IgD-negative memory B cell (primary cell): ENCODE measurements at regions not wholly inside any gene's neighbourhood (a gene's known extent, or its start where the extent isn't known, plus 50 kb on each side); places are given as distances from the start of the nearest gene placed in this dataset.

Source experiments
- H3K27ac Mint-ChIP-seq, 3 donors: one replicate each; pipeline ENCODE4 v1.8.0; 2020 to 2022; ENCODE audit warnings: mild to moderate bottlenecking in 3 of 3, mixed read lengths in 3 of 3, moderate library complexity in 1 of 3
- H3K27me3 Mint-ChIP-seq: one replicate; pipeline ENCODE4 v1.8.0; 2021; ENCODE audit warnings: mixed read lengths
- H3K36me3 Mint-ChIP-seq: one replicate; pipeline ENCODE4 v1.8.0; 2020; ENCODE audit warnings: mild to moderate bottlenecking, mixed read lengths
- H3K4me1 Mint-ChIP-seq, 3 donors: one replicate each; pipeline ENCODE4 v1.8.0; 2020 to 2022; ENCODE audit warnings: mixed read lengths in 3 of 3, mild to moderate bottlenecking in 1 of 3
- H3K4me3 Mint-ChIP-seq, 4 donors: one replicate each; pipeline ENCODE4 v1.8.0; 2020 to 2022; ENCODE audit warnings: mild to moderate bottlenecking in 4 of 4, mixed read lengths in 4 of 4, moderate library complexity in 3 of 4
- H3K9me3 Mint-ChIP-seq, 3 donors: one replicate each; pipeline ENCODE4 v1.8.0; 2020 to 2021; ENCODE audit warnings: mixed read lengths in 3 of 3, mild to moderate bottlenecking in 1 of 3

GRCh38 chr2:7915302-7916091 is 766.4 kb upstream of the ID2 start:
- H3K27me3 Mint-ChIP-seq, result no peaks in the 10 kb centered on the region
- H3K36me3 Mint-ChIP-seq, result peaks cover 4% of the 10 kb centered on the region
- peaks cover 0 to 1% (median 0%) of the 10 kb centered on the region in 3 donors for H3K4me1 Mint-ChIP-seq
- peaks cover 0 to 3% (median 0%) of the 10 kb centered on the region in 3 donors for H3K9me3 Mint-ChIP-seq
- H3K27ac Mint-ChIP-seq, result no peak overlapping the region
- no peak overlapping the region for H3K4me3 Mint-ChIP-seq

- Mint-ChIP-seq H3K36me3 (peaks cover 3% of the 10 kb centered on the region), H3K27me3 (no peaks in the 10 kb centered on the region), H3K4me3 (no peak overlapping the region), H3K9me3 (peaks cover 0 to 3% (median 0%) of the 10 kb centered on the region in 3 donors), H3K27ac (no peak overlapping the region), H3K4me1 (peaks cover 0 to 1% (median 0%) of the 10 kb centered on the region in 3 donors)
Observed at GRCh38 chr2:7916670-7917069, 765.2 kb upstream of the ID2 start.

- H3K36me3 Mint-ChIP-seq, result no peaks in the 10 kb centered on the region
- peaks cover 0 to 6% (median 4%) of the 10 kb centered on the region in 3 donors for H3K9me3 Mint-ChIP-seq
- no peaks in the 10 kb centered on the region for H3K27me3 Mint-ChIP-seq
- no peak overlapping the region for H3K27ac Mint-ChIP-seq
- H3K4me1 Mint-ChIP-seq, result no peaks in the 10 kb centered on the region
- no peak overlapping the region for H3K4me3 Mint-ChIP-seq
Observed at GRCh38 chr2:7919510-7919909, 762.3 kb upstream of the ID2 start.

GRCh38 chr2:7924023-7924762 is 757.7 kb upstream of the ID2 start:
- Mint-ChIP-seq H3K4me1 (no peaks in the 10 kb centered on the region), H3K27ac (no peak overlapping the region), H3K9me3 (peaks cover 0 to 6% (median 4%) of the 10 kb centered on the region in 3 donors), H3K4me3 (no peak overlapping the region), H3K36me3 (no peaks in the 10 kb centered on the region), H3K27me3 (no peaks in the 10 kb centered on the region)

GRCh38 chr2:7925506-7925905 is 756.4 kb upstream of the ID2 start:
- Mint-ChIP-seq H3K9me3 (peaks cover 0 to 4% (median 4%) of the 10 kb centered on the region in 3 donors), H3K27me3 (no peaks in the 10 kb centered on the region), H3K27ac (no peak overlapping the region)

GRCh38 chr2:7927691-7928090 is 754.2 kb upstream of the ID2 start:
- Mint-ChIP-seq H3K4me1 (no peaks in the 10 kb centered on the region), H3K4me3 (no peak overlapping the region)

More at GRCh38 chr2:7925506-7925905, 756.4 kb upstream of the ID2 start:
- Mint-ChIP-seq H3K4me1 (no peaks in the 10 kb centered on the region), H3K36me3 (no peaks in the 10 kb centered on the region), H3K4me3 (no peak overlapping the region)

GRCh38 chr2:7929281-7929680 is 752.6 kb upstream of the ID2 start:
- H3K4me1 Mint-ChIP-seq, result no peaks in the 10 kb centered on the region
- no peaks in the 10 kb centered on the region for H3K9me3 Mint-ChIP-seq
- H3K4me3 Mint-ChIP-seq, result no peak overlapping the region
- H3K27ac Mint-ChIP-seq, result no peak overlapping the region
- H3K36me3 Mint-ChIP-seq, result no peaks in the 10 kb centered on the region
- no peaks in the 10 kb centered on the region for H3K27me3 Mint-ChIP-seq

More at GRCh38 chr2:7927691-7928090, 754.2 kb upstream of the ID2 start:
- Mint-ChIP-seq H3K27me3 (no peaks in the 10 kb centered on the region), H3K36me3 (no peaks in the 10 kb centered on the region), H3K9me3 (peaks cover 0 to 4% (median 4%) of the 10 kb centered on the region in 3 donors), H3K27ac (no peak overlapping the region)

GRCh38 chr2:7930800-7931635 is 750.8 kb upstream of the ID2 start:
- Mint-ChIP-seq H3K4me1 (no peaks in the 10 kb centered on the region), H3K4me3 (no peak overlapping the region), H3K27ac (no peak overlapping the region), H3K9me3 (no peaks in the 10 kb centered on the region), H3K27me3 (no peaks in the 10 kb centered on the region), H3K36me3 (no peaks in the 10 kb centered on the region)

GRCh38 chr2:7931808-7932207 is 750.0 kb upstream of the ID2 start:
- H3K36me3 Mint-ChIP-seq, result no peaks in the 10 kb centered on the region
- peaks cover 1% of the 10 kb centered on the region for H3K27me3 Mint-ChIP-seq
- H3K4me1 Mint-ChIP-seq, result no peaks in the 10 kb centered on the region
- H3K27ac Mint-ChIP-seq, result no peak overlapping the region
- no peak overlapping the region for H3K4me3 Mint-ChIP-seq
- no peaks in the 10 kb centered on the region for H3K9me3 Mint-ChIP-seq

- Mint-ChIP-seq H3K4me3 (no peak overlapping the region), H3K36me3 (no peaks in the 10 kb centered on the region), H3K4me1 (no peaks in the 10 kb centered on the region), H3K27me3 (peaks cover 1% of the 10 kb centered on the region), H3K27ac (no peak overlapping the region), H3K9me3 (peaks cover 0 to 1% (median 0%) of the 10 kb centered on the region in 3 donors)
Observed at GRCh38 chr2:7933672-7934071, 748.2 kb upstream of the ID2 start.

- Mint-ChIP-seq H3K27ac (no peak overlapping the region), H3K4me3 (no peak overlapping the region), H3K36me3 (no peaks in the 10 kb centered on the region), H3K27me3 (peaks cover 4% of the 10 kb centered on the region), H3K9me3 (peaks cover 0 to 2% (median 0%) of the 10 kb centered on the region in 3 donors), H3K4me1 (no peaks in the 10 kb centered on the region)
Observed at GRCh38 chr2:7934476-7934875, 747.4 kb upstream of the ID2 start.

- Mint-ChIP-seq H3K9me3 (peaks cover 0 to 2% (median 0%) of the 10 kb centered on the region in 3 donors), H3K36me3 (no peaks in the 10 kb centered on the region), H3K4me1 (no peaks in the 10 kb centered on the region), H3K27ac (no peak overlapping the region), H3K27me3 (peaks cover 4% of the 10 kb centered on the region), H3K4me3 (no peak overlapping the region)
Observed at GRCh38 chr2:7937082-7937481, 744.8 kb upstream of the ID2 start.

GRCh38 chr2:7940723-7941122 is 741.1 kb upstream of the ID2 start:
- H3K9me3 Mint-ChIP-seq, result peaks cover 0 to 2% (median 0%) of the 10 kb centered on the region in 3 donors
- H3K4me3 Mint-ChIP-seq, result no peak overlapping the region
- no peaks in the 10 kb centered on the region for H3K4me1 Mint-ChIP-seq
- no peak overlapping the region for H3K27ac Mint-ChIP-seq
- peaks cover 7% of the 10 kb centered on the region for H3K27me3 Mint-ChIP-seq
- no peaks in the 10 kb centered on the region for H3K36me3 Mint-ChIP-seq

GRCh38 chr2:7943446-7943845 is 738.4 kb upstream of the ID2 start:
- no peak overlapping the region for H3K27ac Mint-ChIP-seq

GRCh38 chr2:7945026-7945425 is 736.8 kb upstream of the ID2 start:
- Mint-ChIP-seq H3K4me3 (no peak overlapping the region), H3K9me3 (no peaks in the 10 kb centered on the region), H3K27ac (no peak overlapping the region), H3K27me3 (peaks cover 9% of the 10 kb centered on the region), H3K36me3 (no peaks in the 10 kb centered on the region), H3K4me1 (no peaks in the 10 kb centered on the region)

More at GRCh38 chr2:7943446-7943845, 738.4 kb upstream of the ID2 start:
- peaks cover 0 to 2% (median 0%) of the 10 kb centered on the region in 3 donors for H3K9me3 Mint-ChIP-seq
- H3K36me3 Mint-ChIP-seq, result no peaks in the 10 kb centered on the region
- no peaks in the 10 kb centered on the region for H3K4me1 Mint-ChIP-seq
- no peak overlapping the region for H3K4me3 Mint-ChIP-seq
- peaks cover 6% of the 10 kb centered on the region for H3K27me3 Mint-ChIP-seq
